ENCODE measurements at regions not wholly inside any gene's neighbourhood (a gene's known extent, or its start where the extent isn't known, plus 50 kb on each side); places are given as distances from the start of the nearest gene placed in this dataset.

- 91 to 94% methylated on average over 8 to 9 of the region's 9 CpGs for WGBS, 2 experiments
- no peak overlapping the region for H3K4me3 ChIP-seq (ENCODE audit: insufficient read depth, low read depth, low read length)
- no peaks in the 10 kb centered on the region for H3K27me3 ChIP-seq (ENCODE audit: control insufficient read depth, insufficient read depth, low read length, poor library complexity, severe bottlenecking)
- no peaks in the 10 kb centered on the region for H3K9me3 ChIP-seq (ENCODE audit: control insufficient read depth, low read length)
- H3K27ac ChIP-seq (ENCODE audit: insufficient read depth, low read depth, low read length, poor library complexity, severe bottlenecking), result no peak overlapping the region
- H3K4me1 ChIP-seq (ENCODE audit: control insufficient read depth, insufficient read depth, low read length), result no peaks in the 10 kb centered on the region
- no peaks in the 10 kb centered on the region for H3K36me3 ChIP-seq (ENCODE audit: control insufficient read depth, insufficient read depth, low read length)
These were observed 852.9 kb downstream of the DCDC2C start for GRCh38 chr2:4556135-4556896.

- Histone ChIP-seq H3K36me3 (ENCODE audit: control insufficient read depth, insufficient read depth, low read length) (no peaks in the 10 kb centered on the region), H3K27ac (ENCODE audit: insufficient read depth, low read depth, low read length, poor library complexity, severe bottlenecking) (no peak overlapping the region), H3K4me3 (ENCODE audit: insufficient read depth, low read depth, low read length) (no peak overlapping the region), H3K27me3 (ENCODE audit: control insufficient read depth, insufficient read depth, low read length, poor library complexity, severe bottlenecking) (no peaks in the 10 kb centered on the region), H3K9me3 (ENCODE audit: control insufficient read depth, low read length) (no peaks in the 10 kb centered on the region), H3K4me1 (ENCODE audit: control insufficient read depth, insufficient read depth, low read length) (no peaks in the 10 kb centered on the region)
These were observed 857.8 kb downstream of the DCDC2C start for GRCh38 chr2:4561196-4561595.

GRCh38 chr2:4576075-4576474 lies 872.7 kb downstream of the DCDC2C start:
- H3K36me3 ChIP-seq (ENCODE audit: control insufficient read depth, insufficient read depth, low read length), result no peaks in the 10 kb centered on the region
- H3K4me3 ChIP-seq (ENCODE audit: insufficient read depth, low read depth, low read length), result no peak overlapping the region
- no peak overlapping the region for H3K27ac ChIP-seq (ENCODE audit: insufficient read depth, low read depth, low read length, poor library complexity, severe bottlenecking)
- H3K9me3 ChIP-seq (ENCODE audit: control insufficient read depth, low read length), result no peaks in the 10 kb centered on the region
- H3K4me1 ChIP-seq (ENCODE audit: control insufficient read depth, insufficient read depth, low read length), result no peaks in the 10 kb centered on the region
- no peaks in the 10 kb centered on the region for H3K27me3 ChIP-seq (ENCODE audit: control insufficient read depth, insufficient read depth, low read length, poor library complexity, severe bottlenecking)
- WGBS, 2 experiments, result 88 to 92% methylated on average over 1 of the region's 1 CpG

- Histone ChIP-seq H3K27me3 (ENCODE audit: control insufficient read depth, insufficient read depth, low read length, poor library complexity, severe bottlenecking) (no peaks in the 10 kb centered on the region), H3K4me3 (ENCODE audit: insufficient read depth, low read depth, low read length) (no peak overlapping the region), H3K36me3 (ENCODE audit: control insufficient read depth, insufficient read depth, low read length) (no peaks in the 10 kb centered on the region), H3K4me1 (ENCODE audit: control insufficient read depth, insufficient read depth, low read length) (no peaks in the 10 kb centered on the region), H3K27ac (ENCODE audit: insufficient read depth, low read depth, low read length, poor library complexity, severe bottlenecking) (no peak overlapping the region), H3K9me3 (ENCODE audit: control insufficient read depth, low read length) (no peaks in the 10 kb centered on the region)
- 91 to 100% methylated on average over 1 to 3 of the region's 3 CpGs for WGBS, 2 experiments
These were observed 876.6 kb downstream of the DCDC2C start for GRCh38 chr2:4579977-4580376.

GRCh38 chr2:4585057-4585635 lies 881.8 kb downstream of the DCDC2C start:
- Histone ChIP-seq H3K27me3 (ENCODE audit: control insufficient read depth, insufficient read depth, low read length, poor library complexity, severe bottlenecking) (no peaks in the 10 kb centered on the region), H3K9me3 (ENCODE audit: control insufficient read depth, low read length) (no peaks in the 10 kb centered on the region), H3K27ac (ENCODE audit: insufficient read depth, low read depth, low read length, poor library complexity, severe bottlenecking) (no peak overlapping the region), H3K36me3 (ENCODE audit: control insufficient read depth, insufficient read depth, low read length) (no peaks in the 10 kb centered on the region), H3K4me1 (ENCODE audit: control insufficient read depth, insufficient read depth, low read length) (no peaks in the 10 kb centered on the region), H3K4me3 (ENCODE audit: insufficient read depth, low read depth, low read length) (no peak overlapping the region)
- 91 to 94% methylated on average over 2 of the region's 3 CpGs for WGBS, 2 experiments

- no peak overlapping the region for H3K4me3 ChIP-seq (ENCODE audit: insufficient read depth, low read depth, low read length)
- 88 to 92% methylated on average over 2 of the region's 2 CpGs for WGBS, 2 experiments
- no peak overlapping the region for H3K27ac ChIP-seq (ENCODE audit: insufficient read depth, low read depth, low read length, poor library complexity, severe bottlenecking)
- no peaks in the 10 kb centered on the region for H3K27me3 ChIP-seq (ENCODE audit: control insufficient read depth, insufficient read depth, low read length, poor library complexity, severe bottlenecking)
- H3K9me3 ChIP-seq (ENCODE audit: control insufficient read depth, low read length), result no peaks in the 10 kb centered on the region
- H3K36me3 ChIP-seq (ENCODE audit: control insufficient read depth, insufficient read depth, low read length), result no peaks in the 10 kb centered on the region
- no peaks in the 10 kb centered on the region for H3K4me1 ChIP-seq (ENCODE audit: control insufficient read depth, insufficient read depth, low read length)
These were observed 885.2 kb downstream of the DCDC2C start for GRCh38 chr2:4588606-4589005.

GRCh38 chr2:4591261-4591660 lies 887.9 kb downstream of the DCDC2C start:
- H3K4me1 ChIP-seq (ENCODE audit: control insufficient read depth, insufficient read depth, low read length), result no peaks in the 10 kb centered on the region
- no peaks in the 10 kb centered on the region for H3K9me3 ChIP-seq (ENCODE audit: control insufficient read depth, low read length)
- no peaks in the 10 kb centered on the region for H3K27me3 ChIP-seq (ENCODE audit: control insufficient read depth, insufficient read depth, low read length, poor library complexity, severe bottlenecking)
- no peak overlapping the region for H3K4me3 ChIP-seq (ENCODE audit: insufficient read depth, low read depth, low read length)
- no peaks in the 10 kb centered on the region for H3K36me3 ChIP-seq (ENCODE audit: control insufficient read depth, insufficient read depth, low read length)
- 95 to 98% methylated on average over 5 to 6 of the region's 7 CpGs for WGBS, 2 experiments
- H3K27ac ChIP-seq (ENCODE audit: insufficient read depth, low read depth, low read length, poor library complexity, severe bottlenecking), result no peak overlapping the region

- 71 to 72% methylated on average over 1 to 3 of the region's 3 CpGs for WGBS, 2 experiments
- no peaks in the 10 kb centered on the region for H3K36me3 ChIP-seq (ENCODE audit: control insufficient read depth, insufficient read depth, low read length)
- H3K9me3 ChIP-seq (ENCODE audit: control insufficient read depth, low read length), result no peaks in the 10 kb centered on the region
- H3K4me1 ChIP-seq (ENCODE audit: control insufficient read depth, insufficient read depth, low read length), result no peaks in the 10 kb centered on the region
- H3K4me3 ChIP-seq (ENCODE audit: insufficient read depth, low read depth, low read length), result no peak overlapping the region
- H3K27me3 ChIP-seq (ENCODE audit: control insufficient read depth, insufficient read depth, low read length, poor library complexity, severe bottlenecking), result no peaks in the 10 kb centered on the region
- no peak overlapping the region for H3K27ac ChIP-seq (ENCODE audit: insufficient read depth, low read depth, low read length, poor library complexity, severe bottlenecking)
These were observed 894.0 kb downstream of the DCDC2C start for GRCh38 chr2:4597400-4597799.

GRCh38 chr2:4604767-4605166 lies 901.4 kb downstream of the DCDC2C start:
- no peaks in the 10 kb centered on the region for H3K4me1 ChIP-seq (ENCODE audit: control insufficient read depth, insufficient read depth, low read length)
- no peaks in the 10 kb centered on the region for H3K27me3 ChIP-seq (ENCODE audit: control insufficient read depth, insufficient read depth, low read length, poor library complexity, severe bottlenecking)
- no peak overlapping the region for H3K4me3 ChIP-seq (ENCODE audit: insufficient read depth, low read depth, low read length)
- H3K9me3 ChIP-seq (ENCODE audit: control insufficient read depth, low read length), result no peaks in the 10 kb centered on the region
- no peaks in the 10 kb centered on the region for H3K36me3 ChIP-seq (ENCODE audit: control insufficient read depth, insufficient read depth, low read length)
- no peak overlapping the region for H3K27ac ChIP-seq (ENCODE audit: insufficient read depth, low read depth, low read length, poor library complexity, severe bottlenecking)
- 81 to 92% methylated on average over 1 of the region's 1 CpG for WGBS, 2 experiments

- no peaks in the 10 kb centered on the region for H3K36me3 ChIP-seq (ENCODE audit: control insufficient read depth, insufficient read depth, low read length)
- no peaks in the 10 kb centered on the region for H3K27me3 ChIP-seq (ENCODE audit: control insufficient read depth, insufficient read depth, low read length, poor library complexity, severe bottlenecking)
- WGBS, 2 experiments, result 96 to 97% methylated on average over 3 of the region's 3 CpGs
- H3K4me1 ChIP-seq (ENCODE audit: control insufficient read depth, insufficient read depth, low read length), result no peaks in the 10 kb centered on the region
- no peak overlapping the region for H3K4me3 ChIP-seq (ENCODE audit: insufficient read depth, low read depth, low read length)
- H3K27ac ChIP-seq (ENCODE audit: insufficient read depth, low read depth, low read length, poor library complexity, severe bottlenecking), result no peak overlapping the region
- no peaks in the 10 kb centered on the region for H3K9me3 ChIP-seq (ENCODE audit: control insufficient read depth, low read length)
These were observed 914.8 kb downstream of the DCDC2C start for GRCh38 chr2:4618141-4618540.

Data from ectodermal cell (in vitro differentiated cells).